Testis (tissue), 2 donors: ENCODE measurements at regions not wholly inside any gene's neighbourhood (a gene's known extent, or its start where the extent isn't known, plus 50 kb on each side); places are given as distances from the start of the nearest gene placed in this dataset.

Source experiments
- POLR2A ChIP-seq: fragments of 450-650 bp; IDR thresholded peaks from one replicate; pipeline ENCODE4 v1.6.1; 2017; ENCODE audit warnings: antibody characterized with exemption, mild to moderate bottlenecking, moderate library complexity
- TF ChIP-seq, protein P1 (sequence below), 3 experiments: fragments of 450-650 bp in 2 of 3; fragments of 200-600 bp in 1 of 3; sonication (generic) in 1 of 3; IDR thresholded peaks; one replicate each; pipeline ENCODE4 v1.5.1; 2016 to 2019; ENCODE audit warnings: antibody characterized with exemption in 3 of 3, mild to moderate bottlenecking in 2 of 3, moderate library complexity in 1 of 3

DNA sequence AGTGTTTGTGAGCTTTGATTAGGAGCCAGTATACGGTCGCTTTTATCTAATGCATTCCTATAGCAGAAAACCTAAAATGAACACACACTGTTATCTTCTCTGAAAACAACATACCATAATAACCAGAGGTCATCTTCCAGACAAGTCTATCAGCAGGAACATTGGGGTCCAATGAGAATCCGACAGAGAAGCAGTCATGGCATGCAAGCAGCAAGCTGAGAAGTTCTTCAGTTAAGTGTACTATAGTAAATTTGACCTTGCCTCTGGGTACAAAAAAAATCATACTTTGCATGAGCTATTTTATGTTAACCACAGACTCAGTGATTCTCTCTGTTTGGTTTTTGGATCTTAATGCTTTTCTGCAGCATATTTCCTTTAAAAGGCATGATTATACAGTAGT lies 1505.1 kb downstream of the PCDH9 start:
- TF ChIP-seq, protein P1, sequence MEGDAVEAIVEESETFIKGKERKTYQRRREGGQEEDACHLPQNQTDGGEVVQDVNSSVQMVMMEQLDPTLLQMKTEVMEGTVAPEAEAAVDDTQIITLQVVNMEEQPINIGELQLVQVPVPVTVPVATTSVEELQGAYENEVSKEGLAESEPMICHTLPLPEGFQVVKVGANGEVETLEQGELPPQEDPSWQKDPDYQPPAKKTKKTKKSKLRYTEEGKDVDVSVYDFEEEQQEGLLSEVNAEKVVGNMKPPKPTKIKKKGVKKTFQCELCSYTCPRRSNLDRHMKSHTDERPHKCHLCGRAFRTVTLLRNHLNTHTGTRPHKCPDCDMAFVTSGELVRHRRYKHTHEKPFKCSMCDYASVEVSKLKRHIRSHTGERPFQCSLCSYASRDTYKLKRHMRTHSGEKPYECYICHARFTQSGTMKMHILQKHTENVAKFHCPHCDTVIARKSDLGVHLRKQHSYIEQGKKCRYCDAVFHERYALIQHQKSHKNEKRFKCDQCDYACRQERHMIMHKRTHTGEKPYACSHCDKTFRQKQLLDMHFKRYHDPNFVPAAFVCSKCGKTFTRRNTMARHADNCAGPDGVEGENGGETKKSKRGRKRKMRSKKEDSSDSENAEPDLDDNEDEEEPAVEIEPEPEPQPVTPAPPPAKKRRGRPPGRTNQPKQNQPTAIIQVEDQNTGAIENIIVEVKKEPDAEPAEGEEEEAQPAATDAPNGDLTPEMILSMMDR (IDR thresholded peaks at IDR 0.05), result no peak
- no peak for TF ChIP-seq POLR2A
